Endothelial cell of umbilical vein (primary cell): ENCODE measurements at regions not wholly inside any gene's neighbourhood (a gene's known extent, or its start where the extent isn't known, plus 50 kb on each side); places are given as distances from the start of the nearest gene placed in this dataset.
"Not testable (repeated sequence)": the region's sequence is repeated elsewhere in the genome, so short reads cannot be mapped to it uniquely, and the experiment has no call there.

Experiments
- BruUV-seq: library from RNA; stranded (reverse); fragments of 400-500 nt; replicated peaks from 2 replicates; lab custom pipeline; 2021; lab: Mats Ljungman, UMichigan
- CTCF ChIA-PET: fragments of 300-600, 350-600 bp; sonication (Branson Sonifier 250); formaldehyde crosslinking; loops from one replicate; lab custom pipeline; 2021; ENCODE audit warnings: antibody characterized with exemption, inconsistent platforms; lab: Charles Lee
- POLR2A ChIA-PET: fragments of 300-600, 350-600 bp; sonication (Branson Sonifier 250); formaldehyde crosslinking; loops from one replicate; lab custom pipeline; 2021; ENCODE audit warnings: antibody characterized with exemption, inconsistent platforms; lab: Charles Lee
- DNase-seq: peaks from one replicate; pipeline ENCODE4 v3.0.0-alpha.2; 2011; ENCODE audit warnings: low read depth, low spot score
- FAIRE-seq: peaks from 2 replicates; lab custom pipeline; 2011; peaks lifted over from hg19 to GRCh38; lab: Jason Lieb, UNC
- H2AFZ ChIP-seq: 2 replicates; pipeline ENCODE4 v1.6.0; 2012; ENCODE audit warnings: low read depth, low read length, control low read depth, inconsistent platforms
- H3K27ac ChIP-seq: 2 replicates; pipeline ENCODE4 v1.5.1; 2011; ENCODE audit warnings: low read depth, mild to moderate bottlenecking, control low read depth, low read length, moderate library complexity; ENCODE audit not compliant: insufficient read depth
- H3K27me3 ChIP-seq, 2 experiments: 2 replicates each; pipeline versions ENCODE4 v1.6.0 to v1.6.1; 2011; ENCODE audit warnings: low read length in 2 of 2, mixed read lengths in 1 of 2; ENCODE audit not compliant: control insufficient read depth in 2 of 2, insufficient read depth in 2 of 2
- H3K36me3 ChIP-seq, 2 experiments: 2 replicates in 1 of 2; 3 replicates in 1 of 2; pipeline ENCODE4 v1.5.1; 2011; ENCODE audit warnings: low read length in 2 of 2, mild to moderate bottlenecking in 1 of 2, moderate library complexity in 1 of 2; ENCODE audit not compliant: control insufficient read depth in 2 of 2, insufficient read depth in 2 of 2; ENCODE audit errors: extremely low read depth in 1 of 2
- H3K4me1 ChIP-seq: 3 replicates; pipeline ENCODE4 v1.5.1; 2011; ENCODE audit warnings: mild to moderate bottlenecking, low read length; ENCODE audit not compliant: control insufficient read depth, insufficient read depth; ENCODE audit errors: extremely low read depth
- H3K4me2 ChIP-seq: 2 replicates; pipeline ENCODE4 v1.6.1; 2011; ENCODE audit warnings: low read length, control low read depth, mixed read lengths; ENCODE audit not compliant: insufficient read depth
- H3K4me3 ChIP-seq, 3 experiments: fragments of 200-600 bp in 1 of 3; sonication (generic), shearing (Covaris generic) in 1 of 3; replicated peaks in 1 of 3; 2 replicates each; pipeline ENCODE4 v1.5.1; 2011 to 2016; ENCODE audit warnings: control low read depth in 3 of 3, low read length in 3 of 3, mild to moderate bottlenecking in 2 of 3, inconsistent platforms in 1 of 3, low read depth in 1 of 3, moderate library complexity in 1 of 3; ENCODE audit not compliant: insufficient read depth in 1 of 3
- H3K79me2 ChIP-seq: 2 replicates; pipeline ENCODE4 v1.6.0; 2012; ENCODE audit warnings: low read length, inconsistent platforms; ENCODE audit not compliant: control insufficient read depth, insufficient read depth
- H3K9ac ChIP-seq: replicated peaks from 2 replicates; pipeline ENCODE3; 2011; ENCODE audit warnings: low read length, control low read depth; ENCODE audit not compliant: insufficient read depth; ENCODE audit errors: extremely low read depth
- H3K9me1 ChIP-seq: replicated peaks from 3 replicates; pipeline ENCODE4 v1.6.0; 2011; ENCODE audit warnings: mild to moderate bottlenecking, low read length; ENCODE audit not compliant: control insufficient read depth, insufficient read depth; ENCODE audit errors: extremely low read depth
- H3K9me3 ChIP-seq: replicated peaks from 2 replicates; pipeline ENCODE4 v1.5.1; 2012; ENCODE audit warnings: low read length, inconsistent platforms; ENCODE audit not compliant: control insufficient read depth, insufficient read depth
- H4K20me1 ChIP-seq: replicated peaks from 2 replicates; pipeline ENCODE3; 2011; ENCODE audit warnings: mild to moderate bottlenecking, low read length; ENCODE audit not compliant: control insufficient read depth, insufficient read depth; ENCODE audit errors: extremely low read depth
- EZH2 ChIP-seq: IDR thresholded peaks from 2 replicates; pipeline ENCODE4 v1.6.1; 2012; ENCODE audit warnings: borderline replicate concordance, low read depth, mild to moderate bottlenecking, moderate library complexity, low read length, inconsistent platforms; ENCODE audit not compliant: severe bottlenecking
- FOS ChIP-seq: IDR thresholded peaks from 2 replicates; pipeline ENCODE4 v1.6.1; 2011; ENCODE audit warnings: mild to moderate bottlenecking, low read length, moderate library complexity, borderline replicate concordance; ENCODE audit not compliant: insufficient read depth
- JUN ChIP-seq: IDR thresholded peaks from 2 replicates; pipeline ENCODE4 v1.6.1; 2011; ENCODE audit warnings: borderline replicate concordance, low read depth; ENCODE audit not compliant: insufficient read length, insufficient read depth
- MAX ChIP-seq: IDR thresholded peaks from 2 replicates; pipeline ENCODE4 v1.6.1; 2011; ENCODE audit not compliant: insufficient read depth, insufficient read length
- MYC ChIP-seq: IDR thresholded peaks from one replicate; pipeline ENCODE4 v1.6.1; 2011; ENCODE audit warnings: mild to moderate bottlenecking, low read depth, low read length
- POLR2A ChIP-seq: IDR thresholded peaks from 2 replicates; pipeline ENCODE4 v1.6.1; 2012; ENCODE audit warnings: low read depth, mild to moderate bottlenecking, control low read depth, low read length
- dilution Hi-C: fragments of 300-500 bp; cut with MboI; formaldehyde crosslinking; loops from one replicate; pipeline ENCODE4 v1.15.0; 2019; ENCODE audit warnings: low sequenced_read_pairs; ENCODE audit not compliant: extremely low pct_ligation_motif_present
- intact Hi-C: fragments of 100-400 bp; cut with micrococcal nuclease; formaldehyde crosslinking; loops from one replicate; pipeline ENCODE4 v1.10.0; 2022

- intact Hi-C loops (no loop called here), dilution Hi-C loops (no loop called here)
- H3K27me3 ChIP-seq: no peaks in the 10 kb centered on the region
- no peak overlapping the region for H3K4me3 ChIP-seq
- no TSS peak for BruUV-seq
- DNase-seq: no peak
- H3K27ac ChIP-seq: no peak overlapping the region
- H3K9ac ChIP-seq: no peak overlapping the region
- no peak for TF ChIP-seq JUN
- TF ChIP-seq MAX: no peak
- TF ChIP-seq POLR2A: no peak
- H3K4me2 ChIP-seq: no peak overlapping the region
- FAIRE-seq: no peak
- H3K36me3 ChIP-seq: no peaks in the 10 kb centered on the region
- ChIA-PET CTCF (no interaction called here), POLR2A (no interaction called here)
- H3K9me3 ChIP-seq: no peaks in the 10 kb centered on the region
- no peak overlapping the region for H2AFZ ChIP-seq
- H4K20me1 ChIP-seq: no peaks in the 10 kb centered on the region
- H3K9me1 ChIP-seq: no peaks in the 10 kb centered on the region
- H3K4me1 ChIP-seq: no peaks in the 10 kb centered on the region
- H3K79me2 ChIP-seq: no peaks in the 10 kb centered on the region
Measured at GRCh38 chrX:124441971-124442590, 95.7 kb downstream of the SH2D1A start.

DNA sequence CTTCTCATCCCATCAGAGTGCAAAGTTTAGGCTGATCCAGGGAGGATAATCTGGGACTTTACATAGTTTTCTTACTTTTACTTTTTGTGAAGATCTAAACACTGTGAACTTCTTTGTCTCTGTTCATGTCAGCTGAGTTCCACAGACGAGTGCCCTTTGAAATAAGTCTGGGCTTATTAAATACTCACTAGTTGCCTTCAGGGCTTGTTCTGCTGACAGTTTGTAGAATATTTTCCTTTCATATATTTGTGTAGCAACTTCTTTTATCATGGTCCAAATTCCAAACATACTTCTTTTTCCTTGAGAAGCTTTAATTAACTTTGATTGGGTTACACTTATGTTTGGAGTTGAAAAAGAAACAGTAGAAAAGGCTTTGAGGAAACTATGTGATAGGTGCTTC is 109.6 kb downstream of the SH2D1A start:
- Histone ChIP-seq H3K27ac (no peak overlapping the region), H4K20me1 (no peaks in the 10 kb centered on the region)
- intact Hi-C loops: no loop called here

DNA sequence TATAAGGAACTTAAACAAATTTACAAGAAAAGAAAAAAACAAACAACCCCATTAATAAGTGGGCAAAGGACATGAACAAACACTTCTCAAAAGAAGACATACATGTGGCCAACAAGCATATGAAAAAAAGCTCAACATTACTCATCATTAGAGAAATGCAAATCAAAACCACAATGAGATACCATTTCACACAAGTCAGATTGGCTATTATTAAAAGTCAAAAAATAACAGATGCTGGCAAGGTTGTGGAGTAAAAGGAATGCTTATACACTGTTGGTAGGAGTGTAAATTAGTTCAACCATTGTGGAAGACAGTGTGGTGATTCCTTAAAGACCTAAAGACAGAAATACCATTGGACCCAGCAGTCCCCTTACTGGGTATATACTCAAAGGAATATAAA is 113.5 kb downstream of the SH2D1A start:
- H4K20me1 ChIP-seq, H3K9ac ChIP-seq, H3K36me3 ChIP-seq, CTCF ChIA-PET, DNase-seq, H3K79me2 ChIP-seq, H3K27ac ChIP-seq, dilution Hi-C loops, POLR2A ChIA-PET, BruUV-seq, intact Hi-C loops, H3K4me1 ChIP-seq, H3K4me3 ChIP-seq, H3K27me3 ChIP-seq, H3K9me1 ChIP-seq, H3K4me2 ChIP-seq, H3K9me3 ChIP-seq, H2AFZ ChIP-seq, FAIRE-seq: not testable (repeated sequence)

More for the DNA sequence above, 109.6 kb downstream of the SH2D1A start:
- no peaks in the 10 kb centered on the region for H3K79me2 ChIP-seq
- FAIRE-seq (no peak), DNase-seq (no peak)
- no TSS peak for BruUV-seq
- no peak overlapping the region for H3K9ac ChIP-seq
- no peaks in the 10 kb centered on the region for H3K4me1 ChIP-seq
- no peak for TF ChIP-seq MYC
- TF ChIP-seq POLR2A: no peak
- no peak for TF ChIP-seq MAX
- no peak for TF ChIP-seq EZH2
- no peak for TF ChIP-seq FOS
- H3K36me3 ChIP-seq: no peaks in the 10 kb centered on the region
- dilution Hi-C loops: no loop called here
- no peaks in the 10 kb centered on the region for H3K27me3 ChIP-seq
- POLR2A ChIA-PET: no interaction called here
- no peak overlapping the region for H3K4me3 ChIP-seq
- no peaks in the 10 kb centered on the region for H3K9me1 ChIP-seq
- H3K9me3 ChIP-seq: no peaks in the 10 kb centered on the region
- H2AFZ ChIP-seq: no peak overlapping the region
- H3K4me2 ChIP-seq: no peak overlapping the region
- CTCF ChIA-PET: no interaction called here
